Stimulated activated CD4-positive, alpha-beta T cell treated with anti-CD3 and anti-CD28 coated beads, Interleukin-15, amount 100 ng/mL, for 1 hour (primary cell): ENCODE measurements at regions not wholly inside any gene's neighbourhood (a gene's known extent, or its start where the extent isn't known, plus 50 kb on each side); places are given as distances from the start of the nearest gene placed in this dataset.

ENCODE experiments used
- DNase-seq, 2 donors: peaks; one replicate each; pipeline ENCODE4 v3.0.0-alpha.2; 2020; ENCODE audit warnings: low read depth in 1 of 2, low spot score in 1 of 2

DNA sequence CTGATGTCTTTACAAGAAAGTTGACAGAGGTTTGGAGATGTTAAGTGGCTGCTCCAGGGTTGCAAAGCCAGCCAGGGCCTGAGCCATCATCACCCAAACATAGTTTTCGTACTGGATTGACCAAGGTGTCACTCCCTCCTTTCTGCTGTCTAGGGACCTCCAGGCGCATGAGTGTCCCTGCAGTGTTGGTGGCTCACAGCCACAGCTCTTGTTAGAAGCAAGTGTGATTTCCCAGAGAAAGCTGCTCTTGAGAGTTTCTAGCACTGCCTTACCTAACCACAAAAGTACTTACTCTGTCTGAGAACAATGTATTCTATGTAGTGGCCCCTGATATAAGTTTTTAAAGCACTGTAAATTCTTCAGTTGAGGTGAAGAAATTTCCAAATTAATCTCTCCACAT, 144.1 kb downstream of the SOX2 start:
- no peak for DNase-seq

DNA sequence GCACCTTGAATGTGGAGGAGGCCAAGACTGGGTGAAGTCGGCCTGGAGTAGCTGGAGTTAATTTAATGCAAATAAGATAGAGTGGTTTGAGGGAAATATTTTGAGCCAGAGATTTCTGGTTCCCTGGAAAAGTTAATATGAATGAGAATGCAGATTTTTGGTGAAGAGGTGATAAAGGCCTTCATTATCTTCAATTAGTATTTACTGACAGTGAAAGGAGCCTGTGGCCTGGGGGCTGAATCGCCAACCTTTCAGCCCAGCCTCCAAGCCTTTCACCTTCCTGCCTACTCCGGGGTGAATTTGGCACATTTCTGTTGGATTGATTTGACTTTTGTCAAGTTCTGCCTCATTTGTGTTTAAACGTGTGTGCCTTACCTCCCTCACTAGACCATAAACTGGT, 147.8 kb downstream of the SOX2 start:
- DNase-seq = no peak

DNA sequence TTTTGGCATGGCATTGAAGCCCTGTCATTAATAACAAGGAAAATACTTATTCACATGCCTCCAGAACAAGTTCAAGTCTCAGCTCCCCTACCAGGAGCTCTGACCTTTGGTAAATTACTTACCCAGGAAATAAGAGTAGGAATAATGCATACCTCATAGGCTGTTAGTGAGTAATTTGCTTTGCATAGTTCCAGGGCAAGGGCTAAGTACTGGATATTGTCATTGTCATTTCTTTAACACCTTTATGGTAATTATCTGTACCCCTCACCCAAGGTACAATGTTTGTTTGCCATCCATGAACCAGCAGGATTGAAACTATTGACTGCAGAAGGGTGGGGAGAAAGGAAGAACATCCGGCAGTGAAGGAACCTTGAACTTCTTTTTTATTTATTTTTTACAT, 148.5 kb downstream of the SOX2 start:
- DNase-seq = no peak

DNA sequence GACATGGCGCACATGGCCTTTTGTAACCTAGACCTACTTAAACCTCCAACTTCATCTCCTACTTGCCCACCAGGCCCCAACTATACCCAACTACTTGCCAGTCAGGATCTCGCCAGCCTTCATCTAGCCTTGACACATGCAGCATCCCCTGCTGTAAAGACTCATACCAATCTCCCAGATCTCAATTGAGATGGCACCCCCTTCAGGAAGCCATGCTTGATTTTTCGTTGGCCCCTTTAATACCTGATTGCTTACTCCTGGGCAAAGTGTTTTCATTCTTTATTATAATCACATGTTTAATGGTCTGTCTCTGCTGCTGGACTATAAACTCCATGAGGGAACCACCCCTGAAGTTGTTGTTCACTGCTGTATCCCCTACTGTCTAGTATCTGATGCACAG, 150.8 kb downstream of the SOX2 start:
- no peak for DNase-seq

DNA sequence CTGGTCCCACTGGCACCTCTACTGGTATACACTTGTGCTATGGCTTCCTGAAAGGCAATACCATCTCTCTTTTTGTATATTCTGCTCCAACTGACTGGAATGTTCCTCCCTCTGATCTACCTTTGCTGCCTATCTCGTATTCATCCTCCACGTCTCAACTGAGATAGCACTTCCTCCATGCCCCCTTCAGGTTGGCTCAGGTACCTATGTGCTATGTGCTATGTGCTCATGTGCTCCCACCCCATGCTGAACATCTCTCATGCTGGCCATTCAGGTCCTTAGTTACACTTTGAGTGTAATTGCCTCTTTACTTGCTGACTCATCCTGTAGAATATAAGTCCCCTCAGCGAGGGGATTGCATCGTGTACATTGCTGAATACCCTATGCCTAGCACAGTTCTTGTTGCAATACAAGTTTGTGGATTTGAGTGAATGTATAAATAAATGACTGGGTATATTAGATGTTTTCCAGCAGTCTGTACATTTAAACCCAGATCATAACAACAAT, 156.9 kb downstream of the SOX2 start:
- no peak for DNase-seq

DNA sequence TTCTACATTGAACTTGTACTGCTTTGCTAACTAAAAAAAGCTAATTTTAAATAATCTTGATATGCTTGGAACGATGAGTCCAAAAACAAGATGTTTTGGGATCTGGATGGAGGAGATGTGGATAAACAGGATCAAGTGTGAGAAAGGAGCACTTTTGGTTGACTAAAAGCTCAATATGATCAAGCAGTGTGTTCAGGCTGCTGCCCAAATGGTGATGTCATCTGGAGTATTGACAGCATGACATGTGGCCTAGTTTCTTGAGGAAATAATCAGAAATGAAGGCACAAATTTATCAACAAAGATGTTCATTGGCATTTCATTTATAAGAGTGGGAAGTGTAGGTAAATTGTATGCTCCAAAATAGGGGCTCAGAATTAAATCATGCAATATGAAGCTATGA, 161.2 kb downstream of the SOX2 start:
- no peak for DNase-seq

DNA sequence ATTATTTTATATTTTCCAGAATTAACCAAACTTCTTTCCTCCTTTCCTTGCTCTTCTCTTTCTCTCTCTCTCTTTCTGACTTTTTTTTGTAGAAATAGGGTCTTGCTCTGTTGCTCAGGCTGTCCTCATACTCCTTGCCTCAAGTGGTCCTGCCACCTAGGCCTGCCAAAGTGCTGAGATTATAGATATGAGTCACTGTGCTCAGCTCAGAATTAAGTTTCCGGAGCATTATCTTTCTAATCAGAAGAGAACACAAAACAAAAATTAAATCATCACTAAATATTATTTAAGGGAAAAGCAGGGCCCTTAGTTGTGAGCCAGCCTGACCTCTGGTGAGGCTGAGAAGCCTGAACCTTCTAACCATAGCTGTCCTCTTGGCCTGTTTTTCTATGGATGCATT, 168.2 kb downstream of the SOX2 start:
- DNase-seq = no peak

DNA sequence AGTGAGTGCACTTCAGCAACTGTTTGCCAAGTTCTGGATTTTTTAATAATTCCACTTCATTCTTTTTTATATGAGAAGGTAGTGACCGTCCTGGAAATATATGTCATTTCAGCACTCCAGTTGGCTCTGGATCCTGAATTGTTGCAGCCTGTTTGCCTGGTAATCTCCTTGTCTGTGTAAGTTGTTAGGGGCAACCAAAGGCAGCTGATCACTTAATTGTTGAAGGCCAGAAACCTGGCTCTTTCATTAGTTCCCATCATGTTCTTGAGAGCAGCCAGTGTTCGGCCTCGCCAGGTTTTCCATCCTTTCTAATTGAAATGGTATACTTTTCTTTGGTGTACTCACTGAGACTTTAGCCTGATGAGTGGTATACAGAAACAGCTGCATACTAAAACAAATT, 168.6 kb downstream of the SOX2 start:
- no peak for DNase-seq

DNA sequence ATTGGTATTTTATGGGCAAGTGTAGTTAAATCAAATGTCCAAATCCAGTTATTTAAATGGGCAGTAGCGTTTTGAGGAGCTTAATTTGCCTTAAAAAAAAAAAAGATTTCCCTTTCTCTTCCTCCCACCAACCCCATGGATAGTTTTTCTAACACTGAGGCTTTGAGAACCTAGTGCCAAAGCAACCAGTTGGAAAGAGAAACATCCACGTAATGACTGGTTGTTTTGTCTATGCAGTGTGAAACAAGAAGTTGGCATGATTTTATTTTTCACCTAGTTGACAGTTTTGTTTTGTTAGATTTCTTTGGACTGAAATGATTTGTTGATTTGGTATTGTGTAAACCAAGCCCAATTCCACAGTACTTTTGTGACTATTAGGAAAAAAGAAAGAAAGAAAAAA, 170.0 kb downstream of the SOX2 start:
- DNase-seq = no peak

DNA sequence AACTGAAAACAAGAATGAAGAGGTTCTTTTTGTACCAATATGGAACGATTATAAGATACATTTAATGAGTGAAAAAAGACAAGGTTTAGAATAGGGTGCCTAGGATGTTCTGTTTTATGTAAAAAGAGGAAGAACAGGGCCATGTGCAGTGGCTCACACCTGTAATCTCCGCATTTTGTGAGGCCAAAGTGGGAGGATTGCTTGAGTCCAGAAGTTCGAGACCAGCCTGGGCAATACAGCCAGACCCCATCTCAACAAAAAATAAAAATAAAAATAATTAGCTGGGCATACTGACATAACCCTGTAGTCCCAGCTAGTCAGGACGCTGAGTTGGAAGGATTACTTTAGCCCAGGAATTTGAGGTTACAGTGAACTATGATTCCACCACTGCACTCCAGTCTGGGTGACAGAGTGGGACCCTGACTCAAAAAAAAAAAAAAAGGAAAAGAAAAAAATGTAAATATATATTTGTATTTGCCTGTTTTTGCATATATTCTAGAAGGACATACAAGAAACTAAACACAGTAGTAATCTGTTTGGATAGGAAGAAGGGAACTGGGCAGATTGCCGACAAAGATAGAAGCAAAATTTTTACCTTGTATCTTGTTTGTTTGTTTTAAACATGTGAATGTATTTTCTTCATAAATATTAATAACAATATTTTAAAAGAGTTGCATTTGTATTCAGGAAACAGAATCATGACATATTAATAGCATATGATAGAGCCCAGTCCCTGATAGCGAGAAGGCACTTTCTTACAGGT, 174.3 kb downstream of the SOX2 start:
- no peak for DNase-seq

DNA sequence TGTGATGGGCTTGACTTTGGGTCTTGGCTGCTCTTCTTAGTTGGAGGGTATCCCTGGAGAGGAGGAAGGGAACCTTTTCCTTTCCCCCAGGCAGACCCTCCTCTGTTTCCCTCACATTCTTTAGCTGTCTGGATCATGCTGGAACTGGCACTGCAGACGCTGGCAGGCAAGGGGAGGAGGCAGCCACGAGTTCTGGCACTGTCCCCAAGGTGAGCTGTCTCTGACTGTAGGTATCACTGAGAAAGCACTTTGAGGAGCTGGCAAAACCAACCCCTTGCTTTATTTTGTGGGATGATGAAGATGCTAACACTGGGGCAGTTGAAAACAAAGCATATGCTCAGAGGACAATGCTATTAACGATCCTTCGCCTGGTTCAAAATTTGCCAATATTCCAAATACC, 175.0 kb downstream of the SOX2 start:
- no peak for DNase-seq

DNA sequence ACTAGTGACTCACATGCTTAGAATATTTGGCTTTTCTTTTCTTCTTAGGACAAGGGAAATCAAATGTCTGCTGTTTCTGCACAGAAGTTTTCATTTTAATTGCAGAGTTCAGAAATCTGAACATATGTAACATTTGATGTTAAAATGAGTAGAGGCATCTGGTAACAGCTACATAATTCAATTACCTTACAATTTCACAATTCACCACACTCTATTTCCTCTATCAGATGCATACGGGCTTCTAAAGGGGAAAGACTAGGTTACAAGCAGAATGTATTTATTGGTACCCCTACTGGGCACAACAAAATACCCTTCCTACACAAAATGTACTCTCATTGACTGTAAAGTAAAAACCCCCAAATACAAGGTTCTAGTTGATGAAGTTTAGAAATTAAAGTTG, 176.0 kb downstream of the SOX2 start:
- no peak for DNase-seq

DNA sequence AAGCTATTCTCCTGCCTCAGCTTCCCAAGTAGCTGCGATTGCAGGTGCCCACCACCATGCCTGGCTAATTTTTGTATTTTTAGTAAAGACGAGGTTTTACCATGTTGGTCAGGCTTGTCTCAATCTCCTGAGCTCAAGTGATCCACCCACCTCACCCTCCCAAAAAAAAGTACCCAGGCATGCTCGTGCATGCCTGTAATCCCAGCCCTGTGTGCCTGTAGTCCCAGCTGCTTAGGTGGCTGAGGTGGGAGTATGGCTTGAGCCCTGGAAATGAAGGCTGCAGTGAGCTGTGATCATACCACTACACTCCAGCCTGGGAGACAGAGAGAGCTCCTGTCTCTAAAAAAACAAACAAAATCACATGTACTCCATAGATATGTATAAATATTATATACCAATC, 176.5 kb downstream of the SOX2 start:
- no peak for DNase-seq

DNA sequence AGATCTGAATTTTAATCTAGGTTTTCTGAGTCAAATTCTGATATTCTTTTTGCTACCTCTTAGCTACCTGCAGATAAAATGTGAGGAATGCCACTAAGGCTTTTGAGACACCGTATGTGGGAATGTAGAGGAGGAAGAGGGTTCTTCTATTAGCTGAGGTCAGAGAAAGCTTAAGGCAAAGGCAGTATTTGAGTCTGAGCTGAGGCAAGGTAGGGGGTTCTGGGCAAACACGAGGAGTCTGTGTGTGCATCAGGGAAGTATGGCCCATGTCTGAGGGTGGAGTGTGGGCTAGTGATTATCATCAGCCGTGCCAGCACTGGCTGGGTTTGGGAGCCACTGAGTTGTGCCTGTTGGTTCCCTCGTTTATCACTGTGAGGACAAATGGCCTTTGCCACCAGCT, 181.1 kb downstream of the SOX2 start:
- no peak for DNase-seq

DNA sequence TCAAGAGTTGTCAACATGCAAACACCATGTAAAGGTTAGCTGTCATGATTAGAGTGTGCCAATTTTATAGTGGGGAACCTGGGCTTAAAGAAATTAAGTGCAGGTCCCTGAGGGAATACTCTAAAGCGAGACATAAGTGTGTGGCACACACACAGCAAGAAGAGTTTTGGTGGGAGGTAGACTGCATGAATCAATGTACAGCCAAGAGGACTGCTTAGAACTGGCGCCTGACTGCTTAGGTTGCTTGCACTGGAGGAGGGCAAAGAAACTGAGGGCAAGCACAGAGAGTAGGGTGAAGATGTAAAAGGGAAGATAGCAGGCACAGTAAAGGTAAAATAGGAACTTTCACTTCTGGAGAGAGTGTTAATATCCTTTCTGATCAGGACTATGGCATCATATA, 184.9 kb downstream of the SOX2 start:
- no peak for DNase-seq

DNA sequence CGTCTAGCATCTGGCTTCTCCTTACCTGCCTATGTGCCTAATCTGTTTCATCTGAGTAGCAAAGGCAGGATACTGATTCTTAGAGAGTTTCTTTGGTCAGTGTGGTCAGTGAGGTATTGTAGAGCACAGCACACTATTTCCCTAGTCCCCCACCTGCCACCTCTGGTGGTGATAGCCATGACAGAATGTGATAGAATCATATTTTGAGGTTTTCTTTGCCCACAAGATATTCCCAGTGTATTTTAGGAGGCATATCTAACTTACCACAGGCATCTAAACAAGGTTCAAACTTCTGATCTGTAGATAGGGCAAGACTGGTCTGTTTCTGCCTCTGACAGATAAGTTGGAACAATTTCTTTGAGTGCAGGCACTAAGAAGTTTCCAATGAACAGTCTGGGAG, 188.0 kb downstream of the SOX2 start:
- no peak for DNase-seq

DNA sequence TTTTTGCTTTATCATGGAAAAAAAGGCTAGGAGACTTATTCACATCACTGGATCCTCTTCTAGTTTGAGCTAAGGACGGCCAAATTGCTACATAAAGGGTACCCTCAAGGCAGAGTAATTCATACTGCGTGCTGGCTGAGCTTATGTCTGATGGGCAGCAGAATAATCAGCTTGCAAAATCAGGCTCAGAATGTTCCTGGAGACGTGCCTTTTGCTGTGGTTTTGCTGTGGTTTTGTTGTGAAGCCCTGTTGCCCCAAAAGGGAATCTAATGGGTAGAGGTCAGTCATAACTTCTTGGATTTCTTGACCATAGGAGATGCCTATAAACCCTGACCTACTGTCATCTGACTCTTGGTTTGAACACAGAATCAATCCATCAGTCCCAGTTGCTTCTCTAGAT, 189.9 kb downstream of the SOX2 start:
- no peak for DNase-seq

DNA sequence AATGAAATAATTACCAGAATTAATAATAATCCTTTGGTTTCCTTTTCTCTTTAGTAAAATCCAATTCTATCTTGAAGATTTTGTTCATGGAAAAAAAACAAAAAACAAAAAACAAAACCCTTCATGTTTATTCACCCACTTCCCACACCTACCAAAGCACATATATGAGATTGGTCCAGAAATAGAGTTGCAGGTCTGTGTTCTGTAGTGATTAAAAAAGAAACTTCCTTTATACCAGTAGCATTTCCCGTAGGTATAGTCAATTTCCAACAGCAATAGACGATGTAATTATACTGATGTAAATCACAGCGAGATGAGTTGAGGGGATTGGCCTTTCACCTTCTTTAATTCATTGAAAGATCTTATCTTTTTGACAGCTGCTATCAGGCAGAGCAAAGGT, 194.6 kb downstream of the SOX2 start:
- no peak for DNase-seq

DNA sequence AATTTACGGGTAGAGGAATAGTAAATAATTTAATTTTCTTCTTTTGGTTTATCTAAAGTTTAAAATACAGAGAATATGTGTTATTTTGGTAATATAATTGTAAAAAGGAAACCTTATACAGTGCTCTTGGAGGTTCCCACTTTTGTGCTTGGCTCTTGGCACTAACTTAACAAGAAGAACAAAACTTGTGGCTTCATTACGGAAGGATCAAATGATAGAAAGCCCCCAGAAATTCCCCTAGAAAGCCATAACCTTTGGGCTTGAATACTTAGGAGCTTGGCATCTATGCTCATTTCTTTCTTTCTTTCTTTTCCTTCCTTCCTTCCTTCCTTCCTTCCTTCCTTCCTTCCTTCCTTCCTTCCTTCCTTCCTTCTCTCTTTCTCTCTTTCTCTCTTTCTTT, 197.5 kb downstream of the SOX2 start:
- no peak for DNase-seq

DNA sequence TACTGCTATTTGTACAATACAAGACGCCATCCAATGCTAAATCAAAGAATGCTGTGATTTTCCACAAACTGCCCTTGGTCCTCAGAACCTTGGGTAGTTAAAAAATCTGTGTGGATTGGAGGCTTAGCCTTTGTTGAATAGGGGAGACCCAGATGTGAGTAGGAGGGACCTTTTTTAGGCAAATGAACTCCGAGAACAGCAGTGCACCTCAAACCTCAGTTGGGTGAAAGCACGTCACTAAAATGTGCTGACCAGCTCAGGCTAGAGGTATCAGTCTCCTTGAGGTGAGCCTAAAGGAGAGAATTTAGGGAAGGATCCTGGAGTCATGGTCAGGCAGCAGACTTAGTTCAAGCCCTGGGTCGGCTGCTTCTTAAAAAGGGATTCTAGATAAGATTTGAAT, 200.7 kb downstream of the SOX2 start:
- no peak for DNase-seq

DNA sequence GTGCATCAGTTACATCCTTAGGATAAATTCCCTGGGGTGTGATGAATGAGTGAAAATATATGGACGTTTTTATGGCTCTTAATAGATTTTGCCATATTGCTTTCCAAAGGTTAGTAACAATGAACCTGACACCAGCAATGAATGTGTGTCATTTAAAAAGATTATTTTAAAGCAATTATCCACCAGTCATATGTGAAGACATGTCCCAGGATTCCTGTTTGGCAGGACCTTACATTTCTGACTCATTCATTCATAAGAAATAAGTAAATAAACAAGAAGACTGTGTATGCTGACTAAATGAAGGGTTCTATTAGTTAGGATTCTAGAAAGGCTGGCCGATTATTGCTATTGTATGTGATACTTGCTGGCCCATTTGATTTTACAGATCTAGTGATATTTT, 201.5 kb downstream of the SOX2 start:
- DNase-seq = no peak

DNA sequence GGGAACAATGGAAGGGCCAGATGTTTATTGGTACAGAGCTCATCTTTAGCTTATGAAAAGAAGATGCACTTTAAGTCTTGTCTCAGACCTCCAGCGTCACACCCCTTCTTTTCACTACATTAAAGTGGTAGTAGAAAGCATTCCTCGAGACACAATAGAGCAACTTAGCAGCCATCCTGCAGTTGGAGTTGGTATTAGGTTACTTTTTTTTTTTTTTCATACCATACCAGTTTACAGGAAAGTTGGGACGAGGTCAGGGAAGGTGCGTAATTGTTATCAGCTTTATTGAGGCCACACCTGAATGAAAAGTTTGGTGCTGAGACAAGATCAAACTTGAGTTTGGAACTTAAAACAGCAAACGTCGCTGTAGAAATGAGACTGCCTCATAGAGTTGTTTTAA, 203.8 kb downstream of the SOX2 start:
- DNase-seq = no peak

DNA sequence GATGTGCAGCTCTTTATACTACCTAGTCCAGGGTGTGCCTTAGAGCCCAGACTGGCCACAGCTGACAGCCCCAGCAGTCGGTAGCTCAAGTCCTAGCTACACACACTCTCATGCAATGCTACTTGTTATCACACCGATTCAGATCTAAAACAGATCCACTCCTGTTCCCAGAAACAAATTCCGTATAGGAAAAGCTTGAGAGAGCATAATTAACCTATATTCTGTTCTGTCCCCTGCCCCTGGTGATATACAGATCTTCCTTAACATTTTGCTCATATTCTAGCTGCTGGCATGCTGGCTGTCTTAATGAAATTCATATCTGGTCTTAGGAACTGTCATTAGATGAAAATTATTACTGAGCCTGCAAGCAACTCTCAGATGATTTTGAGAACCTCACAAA, 204.3 kb downstream of the SOX2 start:
- DNase-seq = no peak

DNA sequence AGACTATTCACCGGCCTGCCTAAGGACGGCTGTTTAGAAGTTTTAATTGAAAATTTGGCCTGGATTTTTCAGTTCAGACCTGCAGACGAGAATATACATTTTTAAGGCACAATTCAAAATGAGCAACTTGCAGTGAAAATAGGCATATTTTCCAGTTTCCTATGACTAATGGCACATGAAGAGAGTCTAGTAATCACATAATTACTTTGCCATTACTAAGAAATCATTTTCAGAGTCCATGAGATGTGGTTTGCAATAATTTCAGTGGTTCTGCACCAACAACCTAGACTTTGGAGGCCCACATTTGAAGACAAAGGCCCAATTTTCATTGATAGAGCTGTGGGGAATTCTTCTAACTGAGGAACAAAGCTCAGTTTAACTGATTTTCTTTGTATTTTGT, 205.3 kb downstream of the SOX2 start:
- no peak for DNase-seq
